A549 (cell line): ENCODE measurements at regions not wholly inside any gene's neighbourhood (a gene's known extent, or its start where the extent isn't known, plus 50 kb on each side); places are given as distances from the start of the nearest gene placed in this dataset.

ENCODE experiments used
- ATAC-seq, 2 experiments: fragments of 200-7000 bp in 1 of 2; fragments of >200 bp in 1 of 2; cut with Nextera tagmentation in 1 of 2; cut with Tn5 transposase in 1 of 2; 3 replicates each; pipeline versions ENCODE4 v1.8.0 to v1.9.1; 2018 to 2020; ENCODE audit warnings: mild to moderate bottlenecking in 1 of 2, moderate library complexity in 1 of 2
- CTCF ChIA-PET: fragments of 300-600 bp; sonication (Branson Sonifier 250); formaldehyde crosslinking; extraction: SDS; loops from one replicate; lab custom pipeline; 2021; ENCODE audit warnings: antibody characterized with exemption, inconsistent platforms; lab: Yijun Ruan, JAX
- POLR2A ChIA-PET: fragments of 350-600 bp; formaldehyde crosslinking; extraction: SDS; loops from one replicate; lab custom pipeline; 2021; ENCODE audit warnings: antibody characterized with exemption, inconsistent platforms; lab: Yijun Ruan, JAX
- DNase-seq, 2 experiments: peaks; one replicate each; pipeline versions ENCODE4 v3.0.0 to v3.0.0-alpha.2; 2011 to 2016; ENCODE audit warnings: low read depth in 1 of 2, low spot score in 1 of 2
- FAIRE-seq: peaks from 2 replicates; lab custom pipeline; 2011; peaks lifted over from hg19 to GRCh38; lab: Jason Lieb, UNC
- H3K27ac ChIP-seq, 2 experiments: fragments of >200 bp; sonication (Bioruptor Twin); formaldehyde crosslinking; 3 replicates each; pipeline ENCODE4 v1.5.1; 2016 to 2017
- H3K4me1 ChIP-seq: fragments of >200 bp; sonication (Bioruptor Twin); formaldehyde crosslinking; 3 replicates; pipeline ENCODE4 v1.6.1; 2016
- H3K4me2 ChIP-seq: fragments of >200 bp; sonication (Bioruptor Twin); formaldehyde crosslinking; 3 replicates; pipeline ENCODE4 v1.6.1; 2016
- H3K4me3 ChIP-seq: fragments of >200 bp; sonication (Bioruptor Twin); formaldehyde crosslinking; 3 replicates; pipeline ENCODE4 v1.5.1; 2016
- H3K9me3 ChIP-seq: fragments of >200 bp; sonication (Bioruptor Twin); formaldehyde crosslinking; 3 replicates; pipeline ENCODE4 v1.6.1; 2016
- CBX8 ChIP-seq: fragments of 200-600 bp; sonication (generic); IDR thresholded peaks from 2 replicates; pipeline ENCODE4 v1.6.1; 2016
- CEBPB ChIP-seq, 2 experiments: fragments of >200 bp in 1 of 2; sonication (Bioruptor Twin) in 1 of 2; formaldehyde crosslinking in 1 of 2; IDR thresholded peaks; 2 replicates each; pipeline ENCODE4 v1.6.1; 2012 to 2016
- CHD4 ChIP-seq: fragments of 200-600 bp; sonication (generic); IDR thresholded peaks from 2 replicates; pipeline ENCODE4 v1.6.1; 2016; ENCODE audit warnings: antibody characterized with exemption, mild to moderate bottlenecking, borderline replicate concordance
- EHF ChIP-seq: fragments of 250-450 bp; sonication (Bioruptor Pico); IDR thresholded peaks from 2 replicates; pipeline ENCODE4 v1.5.0; 2020; ENCODE audit warnings: mild to moderate bottlenecking
- EP300 ChIP-seq, 2 experiments: fragments of >200 bp; sonication (Bioruptor Twin); formaldehyde crosslinking; IDR thresholded peaks; 2 replicates in 1 of 2; 3 replicates in 1 of 2; pipeline ENCODE4 v1.6.1; 2016 to 2017
- ESRRA ChIP-seq: fragments of 150-350 bp; IDR thresholded peaks from 2 replicates; pipeline ENCODE4 v1.6.1; 2014; ENCODE audit warnings: mild to moderate bottlenecking, low read length, borderline replicate concordance
- KDM1A ChIP-seq: fragments of 200-600 bp; sonication (generic); IDR thresholded peaks from 2 replicates; pipeline ENCODE4 v1.6.1; 2016; ENCODE audit warnings: low read depth, mild to moderate bottlenecking
- KDM5A ChIP-seq: fragments of 200-600 bp; sonication (generic); IDR thresholded peaks from 2 replicates; pipeline ENCODE4 v1.6.1; 2016; ENCODE audit warnings: antibody characterized with exemption, mild to moderate bottlenecking
- MAFK ChIP-seq: fragments of 450-650 bp; IDR thresholded peaks from 2 replicates; pipeline ENCODE4 v1.6.1; 2014; ENCODE audit not compliant: partially characterized antibody
- NFE2L2 ChIP-seq: fragments of 150-350 bp; conservative IDR thresholded peaks from 2 replicates; pipeline ENCODE4 v1.6.1; 2014; ENCODE audit warnings: low read length
- NR3C1 ChIP-seq: fragments of >200 bp; sonication (Bioruptor Twin); formaldehyde crosslinking; IDR thresholded peaks from 3 replicates; pipeline ENCODE4 v1.6.1; 2017
- POLR2A ChIP-seq: IDR thresholded peaks from 2 replicates; pipeline ENCODE4 v1.6.1; 2012; ENCODE audit warnings: mild to moderate bottlenecking, low read length
- RNF2 ChIP-seq: fragments of 200-600 bp; sonication (generic); IDR thresholded peaks from 2 replicates; pipeline ENCODE4 v1.6.1; 2016; ENCODE audit warnings: low read depth, mild to moderate bottlenecking, antibody characterized with exemption, moderate library complexity, borderline replicate concordance
- WGBS: methylation state at CpG from one replicate; pipeline ENCODE4 v1.1.6; 2017; ENCODE audit errors: missing lambda C conversion rate; 5-methylcytosine and 5-hydroxymethylcytosine counted together
- TF ChIP-seq, protein P1 (sequence below): IDR thresholded peaks from 2 replicates; pipeline ENCODE4 v1.6.1; 2012
- TF ChIP-seq, protein P2 (sequence below): fragments of 250-450 bp; sonication (Bioruptor Pico); IDR thresholded peaks from 2 replicates; pipeline ENCODE4 v1.5.0; 2020; ENCODE audit warnings: low read depth, mild to moderate bottlenecking, moderate library complexity
- TF ChIP-seq, protein P3 (sequence below): fragments of 200-600 bp; sonication (generic); IDR thresholded peaks from 2 replicates; pipeline ENCODE4 v1.6.1; 2016; ENCODE audit warnings: antibody characterized with exemption, mild to moderate bottlenecking, moderate library complexity

DNA sequence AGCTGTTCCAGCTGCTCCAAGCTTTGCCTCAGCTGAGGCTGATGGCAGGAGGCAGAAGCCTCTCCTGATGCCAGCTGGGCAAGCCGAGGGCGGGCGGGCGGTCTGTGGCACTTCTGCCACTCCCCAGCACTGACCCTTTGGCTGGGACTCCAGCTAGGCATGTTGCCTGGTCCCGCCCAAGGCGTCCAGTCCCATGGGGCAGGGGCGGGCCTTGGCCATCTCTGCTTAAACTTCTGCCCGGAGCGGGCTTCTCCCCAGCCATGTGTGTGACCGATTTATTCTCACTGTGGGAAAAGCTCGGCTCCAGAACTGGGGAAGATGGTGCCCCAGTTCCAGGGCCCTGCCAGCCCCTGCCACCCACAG is 349.1 kb downstream of the SEC14L1 start (continued):
- TF ChIP-seq, protein P1, sequence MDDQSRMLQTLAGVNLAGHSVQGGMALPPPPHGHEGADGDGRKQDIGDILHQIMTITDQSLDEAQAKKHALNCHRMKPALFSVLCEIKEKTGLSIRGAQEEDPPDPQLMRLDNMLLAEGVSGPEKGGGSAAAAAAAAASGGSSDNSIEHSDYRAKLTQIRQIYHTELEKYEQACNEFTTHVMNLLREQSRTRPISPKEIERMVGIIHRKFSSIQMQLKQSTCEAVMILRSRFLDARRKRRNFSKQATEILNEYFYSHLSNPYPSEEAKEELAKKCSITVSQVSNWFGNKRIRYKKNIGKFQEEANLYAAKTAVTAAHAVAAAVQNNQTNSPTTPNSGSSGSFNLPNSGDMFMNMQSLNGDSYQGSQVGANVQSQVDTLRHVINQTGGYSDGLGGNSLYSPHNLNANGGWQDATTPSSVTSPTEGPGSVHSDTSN: no peak
- no peak for TF ChIP-seq MAFK

DNA sequence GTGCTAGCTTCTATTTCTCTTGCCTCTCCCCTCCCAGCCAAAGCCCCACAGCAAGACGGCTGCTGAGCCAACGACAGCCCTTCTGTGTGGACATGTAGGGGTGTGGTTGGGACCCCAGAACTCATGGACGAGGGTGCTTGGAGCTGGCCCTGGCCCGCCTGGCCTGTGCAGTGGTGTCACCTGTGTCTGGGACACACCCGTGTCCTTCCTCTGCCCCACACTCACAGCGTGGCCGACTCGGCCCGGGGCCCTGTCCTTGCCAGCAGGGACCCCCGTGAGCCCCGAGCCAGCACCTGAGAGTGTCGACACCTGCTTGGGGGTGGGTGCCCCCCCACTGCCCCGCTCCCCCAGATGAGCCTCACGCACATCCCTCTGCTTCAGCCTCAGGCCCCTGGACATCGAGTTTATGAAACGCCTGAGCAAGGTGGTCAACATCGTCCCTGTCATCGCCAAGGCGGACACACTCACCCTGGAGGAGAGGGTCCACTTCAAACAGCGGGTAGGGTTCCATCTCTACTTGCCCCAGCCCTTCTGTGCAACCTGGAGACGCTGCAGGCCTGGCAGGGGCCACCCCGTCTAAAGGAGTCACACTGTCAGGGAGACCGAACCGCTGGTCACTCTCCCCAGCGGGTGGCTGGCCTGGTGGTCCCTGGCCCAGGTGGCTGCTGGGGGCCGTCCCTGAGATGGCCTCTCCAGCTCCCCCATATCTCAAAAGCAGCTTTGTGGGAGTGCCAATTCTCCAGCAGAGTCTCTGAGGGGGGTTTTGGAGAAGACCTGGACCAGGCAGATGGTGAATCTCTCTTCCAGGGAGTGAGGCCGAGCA is 349.8 kb downstream of the SEC14L1 start:
- ATAC-seq: no peak
- POLR2A ChIA-PET: no interaction called here
- CTCF ChIA-PET: interaction anchor here (0.9 to 10.9 kb wide), 6 partner anchors 9 to 529 kb away, joined by 3 to 229 read pairs (median 36); no protein-coding TSS in a partner anchor
- WGBS: 90% methylated on average over 23 of the region's 27 CpGs
- Histone ChIP-seq H3K4me1 (peaks cover 4% of the 10 kb centered on the region; the same call in 2 of the 3 replicates), H3K9me3 (no peaks in the 10 kb centered on the region), H3K4me2 (no peak overlapping the region), H3K27ac (no peak overlapping the region), H3K4me3 (no peak overlapping the region)
- FAIRE-seq: no peak
- TF ChIP-seq CBX8: no peak
- no peak for TF ChIP-seq CEBPB (IDR thresholded peaks at IDR 0.05)
- no peak for TF ChIP-seq EP300 (IDR thresholded peaks at IDR 0.05)
- no peak for DNase-seq

DNA sequence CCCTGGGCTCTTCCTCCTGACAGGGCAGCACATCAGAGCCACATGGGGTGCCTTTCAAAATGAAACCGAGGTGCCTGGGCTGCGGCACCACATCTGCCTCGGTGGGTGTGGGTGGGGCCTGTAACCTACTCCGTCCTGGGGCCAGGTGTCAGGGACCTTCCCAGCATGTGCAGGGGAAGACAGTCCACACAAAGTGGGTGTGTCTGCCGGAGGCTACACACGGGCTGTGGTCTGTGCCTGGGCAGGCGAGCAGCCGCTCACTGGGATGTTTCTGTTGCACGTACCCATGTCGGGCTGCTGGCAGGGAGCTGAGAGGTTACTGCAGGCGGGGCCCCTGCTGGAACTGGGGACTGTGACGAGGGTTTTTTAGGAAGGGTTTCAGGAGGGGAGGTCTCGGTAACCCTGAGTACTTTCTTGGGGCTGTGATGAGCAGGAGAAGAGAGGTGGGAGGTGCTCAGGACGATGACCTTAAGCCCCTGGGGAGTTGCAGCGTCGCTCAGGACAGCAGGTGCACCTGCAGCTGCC is 351.2 kb downstream of the SEC14L1 start:
- Histone ChIP-seq H3K27ac (no peak overlapping the region), H3K4me2 (no peak overlapping the region), H3K4me1 (peaks cover 4% of the 10 kb centered on the region; the same call in 2 of the 3 replicates), H3K4me3 (no peak overlapping the region), H3K9me3 (no peaks in the 10 kb centered on the region)
- no peak for TF ChIP-seq EP300 (IDR thresholded peaks at IDR 0.05)
- TF ChIP-seq POLR2A: no peak
- no peak for TF ChIP-seq EHF
- ATAC-seq: no peak
- ChIA-PET CTCF (interaction anchor here (1.0 to 10.9 kb wide), 6 partner anchors 10 to 163 kb away, joined by 3 to 229 read pairs (median 36); no protein-coding TSS in a partner anchor), POLR2A (no interaction called here)
- FAIRE-seq: no peak
- DNase-seq: no peak
- 89% methylated on average over 16 of the region's 16 CpGs for WGBS

DNA sequence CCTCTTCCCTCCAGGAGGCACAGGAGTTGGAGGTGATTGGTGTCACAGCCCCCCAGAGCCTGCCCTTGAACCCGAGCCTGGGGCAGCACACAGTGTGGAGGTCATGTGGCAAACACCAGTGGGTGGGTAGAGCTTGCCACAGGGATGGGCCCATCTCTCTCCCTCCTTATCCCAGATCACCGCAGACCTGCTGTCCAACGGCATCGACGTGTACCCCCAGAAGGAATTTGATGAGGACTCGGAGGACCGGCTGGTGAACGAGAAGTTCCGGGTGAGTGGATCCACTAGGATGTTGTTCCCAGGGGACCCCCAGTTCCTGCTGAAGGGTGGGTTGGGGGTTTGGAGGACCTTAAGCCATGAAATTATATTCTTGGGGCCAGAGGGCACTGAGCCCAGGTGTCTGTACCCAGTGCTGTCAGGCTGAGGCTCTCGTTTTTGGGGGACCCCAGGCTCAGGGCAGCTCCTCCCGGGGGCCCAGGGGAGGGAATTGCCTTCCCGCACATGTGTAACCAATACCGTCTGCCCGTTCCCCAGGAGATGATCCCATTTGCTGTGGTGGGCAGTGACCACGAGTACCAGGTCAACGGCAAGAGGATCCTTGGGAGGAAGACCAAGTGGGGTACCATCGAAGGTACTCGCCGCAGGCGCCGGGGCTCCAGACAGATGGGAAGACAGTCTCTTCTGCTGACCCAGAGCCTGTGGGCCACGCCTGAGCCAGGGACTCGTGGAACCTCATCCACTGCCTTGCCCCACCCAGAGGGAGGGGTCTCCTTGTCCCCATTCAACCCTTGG is 351.9 kb downstream of the SEC14L1 start:
- ChIA-PET POLR2A (no interaction called here), CTCF (interaction anchor here (1.0 to 10.9 kb wide), 6 partner anchors 11 to 170 kb away, joined by 3 to 229 read pairs (median 36); no protein-coding TSS in a partner anchor)
- DNase-seq: no peak
- H3K4me1 ChIP-seq: peaks cover 4% of the 10 kb centered on the region; the same call in 2 of the 3 replicates
- FAIRE-seq: no peak
- TF ChIP-seq RNF2 (no peak), NFE2L2 (no peak), NR3C1 (no peak), ESRRA (no peak), EHF (no peak), KDM1A (no peak), KDM5A (no peak), CHD4 (no peak)
- TF ChIP-seq, protein P2, sequence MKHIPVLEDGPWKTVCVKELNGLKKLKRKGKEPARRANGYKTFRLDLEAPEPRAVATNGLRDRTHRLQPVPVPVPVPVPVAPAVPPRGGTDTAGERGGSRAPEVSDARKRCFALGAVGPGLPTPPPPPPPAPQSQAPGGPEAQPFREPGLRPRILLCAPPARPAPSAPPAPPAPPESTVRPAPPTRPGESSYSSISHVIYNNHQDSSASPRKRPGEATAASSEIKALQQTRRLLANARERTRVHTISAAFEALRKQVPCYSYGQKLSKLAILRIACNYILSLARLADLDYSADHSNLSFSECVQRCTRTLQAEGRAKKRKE (CRISPR knock-in tag): no peak
- TF ChIP-seq, protein P3, sequence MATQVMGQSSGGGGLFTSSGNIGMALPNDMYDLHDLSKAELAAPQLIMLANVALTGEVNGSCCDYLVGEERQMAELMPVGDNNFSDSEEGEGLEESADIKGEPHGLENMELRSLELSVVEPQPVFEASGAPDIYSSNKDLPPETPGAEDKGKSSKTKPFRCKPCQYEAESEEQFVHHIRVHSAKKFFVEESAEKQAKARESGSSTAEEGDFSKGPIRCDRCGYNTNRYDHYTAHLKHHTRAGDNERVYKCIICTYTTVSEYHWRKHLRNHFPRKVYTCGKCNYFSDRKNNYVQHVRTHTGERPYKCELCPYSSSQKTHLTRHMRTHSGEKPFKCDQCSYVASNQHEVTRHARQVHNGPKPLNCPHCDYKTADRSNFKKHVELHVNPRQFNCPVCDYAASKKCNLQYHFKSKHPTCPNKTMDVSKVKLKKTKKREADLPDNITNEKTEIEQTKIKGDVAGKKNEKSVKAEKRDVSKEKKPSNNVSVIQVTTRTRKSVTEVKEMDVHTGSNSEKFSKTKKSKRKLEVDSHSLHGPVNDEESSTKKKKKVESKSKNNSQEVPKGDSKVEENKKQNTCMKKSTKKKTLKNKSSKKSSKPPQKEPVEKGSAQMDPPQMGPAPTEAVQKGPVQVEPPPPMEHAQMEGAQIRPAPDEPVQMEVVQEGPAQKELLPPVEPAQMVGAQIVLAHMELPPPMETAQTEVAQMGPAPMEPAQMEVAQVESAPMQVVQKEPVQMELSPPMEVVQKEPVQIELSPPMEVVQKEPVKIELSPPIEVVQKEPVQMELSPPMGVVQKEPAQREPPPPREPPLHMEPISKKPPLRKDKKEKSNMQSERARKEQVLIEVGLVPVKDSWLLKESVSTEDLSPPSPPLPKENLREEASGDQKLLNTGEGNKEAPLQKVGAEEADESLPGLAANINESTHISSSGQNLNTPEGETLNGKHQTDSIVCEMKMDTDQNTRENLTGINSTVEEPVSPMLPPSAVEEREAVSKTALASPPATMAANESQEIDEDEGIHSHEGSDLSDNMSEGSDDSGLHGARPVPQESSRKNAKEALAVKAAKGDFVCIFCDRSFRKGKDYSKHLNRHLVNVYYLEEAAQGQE: no peak
- TF ChIP-seq, all 56 proteins: peak for 0
- H3K4me2 ChIP-seq: no peak overlapping the region
- WGBS: 90% methylated on average over 23 of the region's 23 CpGs
- no peak overlapping the region for H3K4me3 ChIP-seq
- no peak overlapping the region for H3K27ac ChIP-seq
- no peak for ATAC-seq
- H3K9me3 ChIP-seq: no peaks in the 10 kb centered on the region
